OCI-LY1 (cell line): ENCODE measurements at regions not wholly inside any gene's neighbourhood (a gene's known extent, or its start where the extent isn't known, plus 50 kb on each side); places are given as distances from the start of the nearest gene placed in this dataset.

Source experiments
- CTCF ChIP-seq: fragments of 200-600 bp; sonication (generic), shearing (Covaris generic); IDR thresholded peaks from 2 replicates; pipeline ENCODE4 v1.5.1; 2017; ENCODE audit warnings: mild to moderate bottlenecking, antibody characterized with exemption, low read length, moderate library complexity, mixed read lengths
- EZH2 ChIP-seq: fragments of 200-600 bp; sonication (generic), shearing (Covaris generic); IDR thresholded peaks from 2 replicates; pipeline ENCODE4 v1.8.0; 2017; ENCODE audit warnings: borderline replicate concordance, mixed run types, mild to moderate bottlenecking, antibody characterized with exemption, low read length, moderate library complexity, mixed read lengths

- TF ChIP-seq CTCF (peak; percentile 42; the same call in 1 of the 2 replicates), EZH2 (no peak)
Observed at GRCh38 chr21:24514081-24514733, 1093.1 kb downstream of the MRPL39 start.
